HG02798 (cell line): ENCODE measurements at regions not wholly inside any gene's neighbourhood (a gene's known extent, or its start where the extent isn't known, plus 50 kb on each side); places are given as distances from the start of the nearest gene placed in this dataset.
A peak's percentile ranks its signal among the peaks of the same experiment; 100 is the strongest.
"Not testable (repeated sequence)": the region's sequence is repeated elsewhere in the genome, so short reads cannot be mapped to it uniquely, and the experiment has no call there.

Source experiments
- ATAC-seq: cut with Tn5 transposase; IDR thresholded peaks from one replicate; pipeline ENCODE4 v1.9.1; 2021; ENCODE audit warnings: mild to moderate bottlenecking; ENCODE audit not compliant: unreplicated experiment, poor library complexity

DNA sequence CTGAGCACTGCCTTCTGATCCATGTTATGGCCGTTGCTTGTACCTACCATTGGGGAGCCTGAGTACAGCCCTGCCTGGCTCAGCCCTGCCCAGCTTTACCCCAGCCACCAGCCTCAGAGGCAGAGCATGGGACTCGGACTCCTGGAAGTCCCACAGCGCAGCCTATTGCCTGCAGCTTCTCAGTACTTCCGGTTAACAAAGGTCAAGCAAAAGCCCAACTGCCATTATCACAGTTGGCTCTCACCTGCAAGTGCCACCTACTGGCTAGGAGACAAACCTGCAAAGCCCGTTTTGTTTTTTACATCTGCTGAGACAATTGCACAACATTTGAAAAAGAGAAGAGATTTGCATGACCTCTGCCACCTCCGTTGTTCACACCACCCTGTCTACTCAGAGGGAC lies 1081.7 kb downstream of the NAALADL2 start:
- peak; percentile 72 for ATAC-seq

DNA sequence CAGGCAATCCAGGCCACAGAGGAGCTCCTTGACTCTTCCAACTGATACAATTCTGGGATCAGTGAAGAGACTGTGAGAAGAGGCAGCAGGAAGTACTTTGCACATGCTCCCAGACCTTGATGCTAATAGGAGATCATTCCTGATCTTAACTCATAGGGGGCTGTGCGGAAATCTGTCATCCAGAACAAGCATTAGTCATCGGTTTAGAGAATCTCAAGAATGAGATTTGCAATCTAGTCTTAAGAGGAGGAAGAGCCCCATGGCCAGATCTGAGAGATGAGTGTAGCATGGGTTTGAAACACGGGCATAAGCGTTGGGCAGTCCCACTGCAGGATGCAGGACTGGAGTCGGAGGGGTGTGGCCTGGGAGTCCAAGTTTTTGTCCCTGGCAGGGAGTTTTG lies 1081.1 kb downstream of the NAALADL2 start:
- ATAC-seq: no peak

DNA sequence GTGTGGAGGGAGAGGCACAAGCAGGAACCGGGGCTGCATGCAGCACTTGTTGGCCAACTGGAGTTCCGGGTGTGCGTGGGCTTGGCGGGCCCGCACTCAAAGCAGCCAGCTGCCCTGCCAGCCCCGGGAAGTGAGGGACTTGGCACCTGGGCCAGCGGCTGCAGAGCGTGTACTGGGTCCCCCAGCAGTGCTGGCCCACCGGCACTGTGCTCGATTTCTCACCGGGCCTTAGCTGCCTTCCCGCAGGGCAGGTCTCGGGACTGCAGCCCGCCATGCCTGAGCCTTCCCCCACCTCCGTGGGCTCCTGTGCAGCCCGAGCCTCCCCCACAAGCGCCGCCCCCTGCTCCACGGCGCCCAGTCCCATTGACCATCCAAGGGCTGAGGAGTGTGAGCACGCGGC lies 1078.2 kb downstream of the NAALADL2 start:
- ATAC-seq: not testable (repeated sequence)

DNA sequence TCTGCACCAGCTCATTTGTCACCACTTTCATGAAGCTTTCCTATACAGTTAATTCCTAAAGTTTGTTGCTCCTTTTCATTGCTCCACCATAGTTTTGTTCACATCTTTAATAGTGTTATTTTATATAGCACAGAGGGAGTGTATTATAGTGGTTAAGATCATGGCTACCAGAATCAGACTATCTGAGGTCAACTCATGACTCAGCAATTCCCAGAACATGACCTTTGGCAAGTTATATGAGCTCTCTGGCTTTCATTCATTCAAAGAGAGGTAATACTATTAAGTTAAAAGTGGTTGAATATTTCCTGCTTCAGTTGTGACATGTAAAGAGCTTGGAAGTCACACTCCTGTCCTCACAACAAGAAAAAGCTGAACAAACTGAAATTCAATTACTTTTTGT lies 1073.5 kb downstream of the NAALADL2 start:
- no peak for ATAC-seq

DNA sequence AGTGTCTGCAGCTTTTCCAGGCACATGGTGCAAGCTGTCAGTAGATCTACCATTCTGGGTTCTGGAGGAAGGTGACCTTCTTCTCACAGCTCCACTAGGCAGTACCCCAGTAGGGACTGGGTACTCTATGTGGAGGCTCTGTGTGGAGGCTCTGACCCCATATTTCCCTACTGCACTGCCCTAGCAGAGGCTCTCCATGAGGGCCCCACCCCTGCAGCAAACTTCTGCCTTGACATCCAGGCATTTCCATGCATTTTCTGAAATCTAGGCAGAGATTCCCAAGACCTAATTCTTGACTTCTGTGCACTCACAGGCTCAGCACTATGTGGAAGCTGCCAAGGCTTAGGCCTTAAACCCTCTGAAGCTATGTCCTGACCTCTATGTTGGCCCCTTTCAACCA lies 1060.0 kb downstream of the NAALADL2 start:
- ATAC-seq: no peak

DNA sequence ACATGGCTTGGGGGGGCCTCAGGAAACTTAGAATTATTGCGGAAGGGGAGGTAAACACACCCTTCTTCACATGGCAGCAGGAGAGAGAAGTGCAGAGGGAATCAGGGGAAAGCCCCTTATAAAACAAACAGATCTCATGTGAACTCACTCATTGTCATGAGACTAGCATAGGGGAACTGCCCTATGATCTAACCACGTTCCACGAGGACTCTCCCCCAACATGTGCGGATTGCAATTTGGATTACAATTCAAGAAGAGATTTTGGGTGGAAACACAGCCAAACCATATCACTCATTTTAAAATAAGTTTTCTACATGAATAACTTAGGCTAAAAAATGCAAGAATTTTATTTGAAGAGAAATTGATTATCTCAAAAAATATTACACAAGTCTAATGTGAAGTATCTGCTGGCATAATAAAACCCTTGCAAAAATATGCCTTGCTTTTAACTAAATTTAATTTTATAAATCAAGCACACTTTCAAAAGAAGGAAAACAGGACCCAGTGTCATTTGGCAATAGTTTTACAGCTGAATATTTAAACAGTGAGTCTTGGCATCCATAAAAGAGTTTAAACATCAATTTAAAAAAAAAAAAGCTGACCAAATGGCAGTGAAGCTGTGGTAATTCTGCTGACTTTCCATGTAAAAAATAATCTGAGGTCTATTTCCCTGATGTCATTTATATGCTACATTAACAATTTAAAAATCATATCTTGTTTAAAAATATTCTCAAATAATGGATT lies 1057.2 kb downstream of the NAALADL2 start:
- ATAC-seq: no peak

DNA sequence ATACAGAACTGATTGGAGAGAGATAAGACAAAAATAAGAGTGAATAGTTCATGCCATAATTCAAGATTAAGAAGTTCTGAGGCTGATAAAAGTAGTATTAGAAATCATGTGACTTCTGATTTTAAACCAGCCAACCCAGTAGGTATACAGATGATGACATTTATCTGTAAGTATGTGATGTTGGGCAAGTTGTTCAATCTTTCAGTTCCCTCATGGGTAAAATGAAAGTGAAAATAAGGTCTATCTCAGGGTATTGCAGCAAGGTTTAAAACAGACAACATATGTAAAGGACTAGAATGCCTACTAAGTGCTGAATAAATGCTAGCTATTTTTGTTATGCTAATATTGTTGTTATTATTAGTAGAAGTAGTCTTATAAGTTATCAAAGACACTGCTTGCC lies 1055.7 kb downstream of the NAALADL2 start:
- ATAC-seq: no peak

DNA sequence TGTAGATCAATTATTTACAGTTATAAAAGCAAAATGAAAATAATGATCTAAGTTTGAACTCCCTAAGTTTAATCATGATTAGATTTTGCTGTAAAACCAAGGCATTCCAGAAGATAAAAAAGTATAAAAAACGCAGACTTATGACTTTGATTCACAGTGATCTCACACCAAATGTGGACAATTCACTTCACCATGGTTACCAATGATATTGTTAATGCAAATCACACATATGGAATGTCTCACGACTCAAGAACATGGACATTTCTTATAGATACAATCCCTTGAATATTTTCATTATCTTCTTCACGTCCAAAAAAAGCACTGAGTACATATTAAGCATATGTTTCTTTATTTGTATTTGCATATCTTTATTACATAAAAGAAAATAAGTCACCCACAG lies 1054.2 kb downstream of the NAALADL2 start:
- ATAC-seq: no peak

DNA sequence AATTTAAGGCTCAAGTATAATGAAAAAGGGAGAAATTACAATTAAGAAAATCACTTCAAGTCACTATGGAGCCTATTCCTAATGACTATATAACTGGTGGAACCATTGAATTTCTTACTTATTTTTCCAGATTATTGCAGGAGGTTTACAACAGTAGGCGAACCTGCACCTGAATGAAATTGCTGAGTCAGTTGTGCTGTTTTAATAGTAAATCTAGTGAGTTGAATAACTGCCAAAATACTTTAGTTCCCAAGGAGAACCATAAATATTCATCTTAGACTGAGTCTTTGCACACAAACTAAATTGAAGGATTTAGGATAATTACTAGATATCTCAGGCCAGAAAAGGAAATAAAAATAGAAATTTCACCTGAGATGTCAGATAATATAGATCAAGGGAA lies 1052.8 kb downstream of the NAALADL2 start:
- ATAC-seq: no peak

DNA sequence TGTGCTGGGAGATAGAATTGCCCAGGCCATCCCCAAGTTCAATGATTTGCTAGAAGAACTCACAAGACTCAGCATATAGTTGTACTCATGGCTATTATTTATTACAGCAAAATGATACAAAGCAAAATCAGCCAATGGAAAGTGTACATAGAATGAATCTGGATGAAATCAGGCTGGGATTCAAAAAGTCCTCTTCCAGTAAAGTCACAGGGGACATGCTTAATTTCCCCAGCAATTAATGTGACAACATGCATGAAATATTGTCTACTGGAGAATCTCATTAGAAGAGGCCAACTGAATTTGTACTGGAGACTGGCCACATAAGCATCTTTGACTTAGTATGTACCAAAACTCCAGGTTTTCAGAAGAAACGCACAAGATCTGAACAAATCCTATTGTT lies 1043.1 kb downstream of the NAALADL2 start:
- ATAC-seq: no peak

DNA sequence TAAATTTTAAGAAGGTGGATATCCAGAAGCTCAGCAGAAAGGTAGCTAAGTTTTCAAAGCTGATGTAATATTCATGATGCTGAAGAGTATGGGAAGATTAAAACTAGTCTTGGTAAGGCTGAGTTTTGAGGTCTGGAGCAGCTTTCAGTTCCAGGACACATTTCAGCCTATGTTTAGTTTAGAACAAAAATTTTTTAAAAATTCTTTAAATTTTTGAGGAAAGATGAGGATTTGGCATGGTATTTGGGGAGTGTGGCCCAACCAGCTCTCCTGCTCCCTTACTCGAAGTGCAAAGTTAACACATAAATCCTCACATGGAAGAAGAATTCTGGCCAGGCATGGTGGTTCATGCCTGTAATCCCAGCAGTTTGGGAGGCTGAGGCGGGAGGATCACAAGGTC lies 1039.1 kb downstream of the NAALADL2 start:
- no peak for ATAC-seq

DNA sequence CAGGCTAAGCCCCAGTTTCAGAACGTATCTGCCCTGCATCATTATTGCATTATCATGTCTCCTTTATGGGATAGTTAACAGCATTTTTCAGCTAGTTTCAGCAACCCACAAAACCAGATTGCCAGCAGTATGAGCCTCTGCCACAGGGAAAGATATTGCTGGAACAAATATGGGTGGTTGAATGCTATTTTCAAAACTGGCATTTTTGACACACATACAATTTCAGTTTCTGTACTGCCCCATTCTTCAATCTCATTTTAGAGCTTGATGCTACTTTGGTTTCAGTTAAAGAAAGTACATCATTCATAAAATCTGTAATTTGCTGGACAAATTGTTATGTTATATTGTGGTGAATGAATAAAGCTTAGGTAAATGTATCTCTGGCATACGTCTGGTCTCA lies 1037.5 kb downstream of the NAALADL2 start:
- no peak for ATAC-seq

DNA sequence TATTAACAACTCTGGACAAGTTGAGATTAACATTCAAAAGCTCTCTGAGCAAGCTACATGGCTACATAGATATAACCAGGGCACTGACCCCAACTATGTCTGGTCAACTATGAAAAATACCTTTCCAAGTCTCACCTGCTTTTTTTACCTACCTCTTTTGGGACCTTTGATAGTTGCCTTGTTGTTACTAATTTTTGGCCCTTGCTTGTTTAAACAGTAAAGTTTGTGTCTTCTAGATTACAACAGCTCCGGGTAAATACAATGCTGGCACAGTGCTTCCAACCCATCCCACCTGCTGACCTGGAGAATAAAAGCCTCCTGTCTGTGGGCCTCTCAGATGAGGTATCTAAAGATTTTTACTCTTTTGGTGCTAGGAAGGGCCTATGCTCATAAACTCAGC lies 1036.6 kb downstream of the NAALADL2 start:
- no peak for ATAC-seq

DNA sequence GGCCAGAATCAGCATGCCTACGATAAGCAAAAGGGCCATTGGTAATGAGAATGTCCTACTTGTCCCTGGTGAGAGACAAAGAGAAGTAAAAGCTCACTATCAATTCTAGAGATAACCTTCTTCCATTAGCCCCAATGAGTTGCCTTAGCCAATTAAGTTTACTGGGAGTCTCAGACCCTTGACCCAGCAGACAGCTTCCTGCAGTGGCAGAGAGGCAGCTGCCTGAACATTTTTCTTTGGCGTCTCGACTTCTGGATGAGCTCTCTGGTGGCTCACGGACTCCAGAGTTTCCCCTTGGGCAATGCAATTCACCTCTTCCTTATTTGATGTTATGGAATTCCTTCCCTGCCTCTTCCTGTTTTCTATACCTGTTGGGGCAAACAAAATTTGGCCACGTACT lies 1034.4 kb downstream of the NAALADL2 start:
- ATAC-seq: no peak

DNA sequence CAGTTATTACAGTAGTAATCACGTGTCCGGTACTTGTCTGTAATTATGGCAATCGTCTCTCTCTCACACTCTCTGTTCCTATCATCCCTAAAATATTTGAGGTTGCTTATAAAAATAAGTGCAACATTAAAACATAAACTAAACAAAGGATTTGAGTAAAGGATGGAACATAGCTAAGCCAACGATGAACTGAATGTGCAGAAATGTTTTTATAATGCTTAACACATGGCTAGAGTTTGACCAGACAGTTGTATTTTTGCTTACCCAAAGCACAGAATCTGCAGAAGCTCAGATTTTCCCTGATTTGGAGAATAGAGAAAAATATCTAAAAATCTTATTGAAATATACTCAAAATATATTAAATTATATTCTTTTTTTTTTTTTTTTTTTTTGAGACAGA lies 1030.9 kb downstream of the NAALADL2 start:
- no peak for ATAC-seq

DNA sequence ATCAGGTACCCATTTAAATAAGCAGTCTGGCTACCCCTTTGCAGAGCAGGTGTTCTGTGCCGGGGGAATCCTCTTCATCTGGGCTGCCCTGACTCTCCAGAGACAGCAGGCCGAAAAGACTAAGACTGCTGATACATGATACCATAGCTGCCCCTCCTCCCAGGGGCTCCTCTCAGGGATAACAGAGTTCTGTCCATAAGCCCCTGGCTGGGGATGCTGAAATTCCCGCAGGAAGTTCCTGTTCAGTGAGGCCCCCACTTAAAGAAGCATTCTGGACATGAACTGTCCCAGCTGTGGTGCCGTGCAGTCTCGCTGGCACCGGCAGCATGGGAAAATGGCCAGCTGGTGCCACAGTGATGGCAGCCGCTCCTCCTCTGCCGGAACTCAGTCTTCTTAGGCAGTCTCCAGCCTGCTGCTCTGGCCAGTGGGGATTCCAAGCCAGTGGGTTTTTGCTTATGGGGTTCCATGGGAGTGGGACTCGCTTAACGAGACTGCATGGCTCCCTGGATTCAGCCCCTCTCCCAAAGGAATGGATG lies 1026.2 kb downstream of the NAALADL2 start:
- ATAC-seq: no peak

DNA sequence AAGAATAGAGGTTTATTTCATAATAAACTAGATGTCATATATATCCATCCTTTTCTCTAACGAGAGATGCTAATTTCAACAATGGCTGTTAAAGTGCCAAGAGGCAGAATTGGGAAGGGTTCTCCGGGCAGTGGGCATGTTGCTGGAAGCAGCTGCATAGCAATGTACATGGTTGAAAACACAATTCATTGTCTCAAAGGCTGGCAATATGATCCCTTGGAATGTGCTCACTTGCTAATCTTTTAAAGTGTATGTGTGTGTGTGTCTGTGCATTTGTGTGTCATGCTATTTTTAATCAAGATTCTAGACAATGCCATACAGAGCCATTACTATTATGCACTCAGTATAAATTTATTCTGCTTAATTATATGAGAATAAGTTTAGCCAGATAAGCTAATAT lies 1020.3 kb downstream of the NAALADL2 start:
- no peak for ATAC-seq

DNA sequence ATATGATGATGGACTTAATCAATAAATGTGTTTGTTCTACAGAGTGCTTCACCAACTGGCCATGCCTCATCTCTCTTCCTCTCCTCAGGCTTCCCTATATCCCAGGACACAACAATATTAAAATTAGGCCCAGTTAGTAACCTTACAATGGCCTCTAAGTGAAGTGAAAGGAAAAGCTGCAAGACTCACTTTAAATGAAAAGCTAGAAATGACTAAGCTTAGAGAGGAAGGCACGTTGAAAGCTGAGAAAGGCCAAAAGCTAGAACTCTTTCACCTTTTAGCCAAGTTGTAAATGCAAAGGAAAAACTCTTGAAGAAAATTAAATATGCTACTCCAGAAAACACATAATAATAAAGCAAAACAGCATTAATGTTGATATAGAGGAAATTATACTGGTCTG lies 1010.3 kb downstream of the NAALADL2 start:
- ATAC-seq: peak; percentile 77

DNA sequence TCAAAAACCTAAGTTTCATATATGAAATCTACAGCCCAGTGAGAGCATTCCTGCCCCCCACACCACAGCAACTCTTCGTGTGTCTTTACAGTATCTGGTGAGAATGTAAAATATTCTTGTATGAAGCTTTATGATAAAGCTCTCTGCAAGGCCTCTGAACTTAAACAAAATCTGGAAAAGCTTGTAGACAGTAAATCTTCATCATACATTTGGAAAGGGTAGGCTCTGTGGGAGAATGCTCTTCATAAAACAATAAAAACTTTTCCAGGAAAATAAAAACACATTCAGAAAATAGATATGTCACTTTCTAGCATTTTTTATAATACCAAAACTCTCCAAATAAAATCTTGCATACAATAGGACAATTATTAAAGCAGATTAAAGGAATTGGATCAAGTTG lies 1009.5 kb downstream of the NAALADL2 start:
- ATAC-seq: no peak

DNA sequence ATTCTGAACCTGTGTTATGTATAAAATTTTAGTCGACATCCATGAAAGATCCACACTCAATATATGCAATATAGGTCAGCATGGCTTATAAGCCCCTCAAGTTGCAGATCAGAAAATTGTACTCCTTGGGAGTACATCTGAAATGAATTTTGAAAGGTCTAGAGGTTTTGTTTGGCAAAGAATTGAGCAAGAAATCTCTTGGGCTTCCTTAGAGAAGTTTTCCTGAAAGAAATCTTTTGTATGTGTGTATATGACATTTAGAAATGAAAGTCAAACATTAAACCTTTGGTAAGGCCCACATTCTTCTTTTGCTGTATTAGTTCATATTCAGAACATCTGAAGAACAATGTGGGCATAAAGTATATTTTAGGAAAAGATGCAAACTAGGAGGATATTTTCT lies 1006.6 kb downstream of the NAALADL2 start:
- ATAC-seq: no peak

DNA sequence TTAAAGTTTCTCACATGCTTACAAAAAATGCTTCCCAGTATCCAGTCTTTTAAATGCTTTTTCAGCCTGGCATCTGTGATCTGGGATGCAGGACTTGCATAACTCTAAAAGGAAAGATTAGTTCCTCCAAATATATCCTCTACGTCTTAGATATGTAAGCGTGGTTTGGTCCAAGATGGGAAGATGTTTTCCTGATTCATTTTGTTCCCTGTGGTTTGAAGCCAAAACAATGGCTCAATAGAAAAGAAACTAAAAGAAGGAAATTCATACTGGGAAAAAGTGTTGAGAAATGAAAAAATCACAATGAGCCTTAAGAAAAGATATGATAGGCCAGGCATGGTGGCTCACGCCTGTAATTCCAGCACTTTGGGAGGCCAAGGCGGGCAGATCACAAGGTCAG lies 1002.8 kb downstream of the NAALADL2 start:
- no peak for ATAC-seq
